ENCODE measurements at regions not wholly inside any gene's neighbourhood (a gene's known extent, or its start where the extent isn't known, plus 50 kb on each side); places are given as distances from the start of the nearest gene placed in this dataset.

GRCh38 chr5:57566914-57567313 lies 84.3 kb upstream of the ACTBL2 start:
- peak; percentile 57 for DNase-seq (ENCODE audit: low read depth, low spot score)
- no peak overlapping the region for H3K4me3 ChIP-seq (ENCODE audit: low read depth, low read length)
- H3K27ac ChIP-seq (ENCODE audit: low read depth, low read length): no peak overlapping the region
- H3K9me3 ChIP-seq (ENCODE audit: control insufficient read depth, insufficient read depth, low read length): peaks cover 4% of the 10 kb centered on the region; the same call in 1 of the 2 replicates
- CTCF ChIA-PET: interaction anchor here (0.8 kb wide), 1 partner anchor 210 kb away, joined by 3 read pairs; no protein-coding TSS in a partner anchor
- POLR2A ChIA-PET: no interaction called here
- TF ChIP-seq CTCF (IDR thresholded peaks at IDR 0.05; ENCODE audit: low read depth, low read length): no peak
- H3K27me3 ChIP-seq (ENCODE audit: control insufficient read depth, insufficient read depth, low read length): no peaks in the 10 kb centered on the region

- CTCF ChIA-PET: no interaction called here
- no peak for TF ChIP-seq CTCF (IDR thresholded peaks at IDR 0.05; ENCODE audit: low read depth, low read length)
- no peaks in the 10 kb centered on the region for H3K27me3 ChIP-seq (ENCODE audit: control insufficient read depth, insufficient read depth, low read length)
- no peak for DNase-seq (ENCODE audit: low read depth, low spot score)
- no peak overlapping the region for H3K4me3 ChIP-seq (ENCODE audit: low read depth, low read length)
- no peak overlapping the region for H3K27ac ChIP-seq (ENCODE audit: low read depth, low read length)
- POLR2A ChIA-PET: no interaction called here
- H3K9me3 ChIP-seq (ENCODE audit: control insufficient read depth, insufficient read depth, low read length): no peaks in the 10 kb centered on the region
Observed at GRCh38 chr5:57561231-57561842, 78.7 kb upstream of the ACTBL2 start.

- Histone ChIP-seq H3K9me3 (ENCODE audit: control insufficient read depth, insufficient read depth, low read length) (peaks cover 3% of the 10 kb centered on the region; the same call in 1 of the 2 replicates), H3K27me3 (ENCODE audit: control insufficient read depth, insufficient read depth, low read length) (no peaks in the 10 kb centered on the region), H3K4me3 (ENCODE audit: low read depth, low read length) (no peak overlapping the region), H3K27ac (ENCODE audit: low read depth, low read length) (no peak overlapping the region)
- ChIA-PET POLR2A (no interaction called here), CTCF (no interaction called here)
- no peak for TF ChIP-seq CTCF (IDR thresholded peaks at IDR 0.05; ENCODE audit: low read depth, low read length)
- no peak for DNase-seq (ENCODE audit: low read depth, low spot score)
Observed at GRCh38 chr5:57559110-57559635, 76.6 kb upstream of the ACTBL2 start.

GRCh38 chr5:57552033-57552432 lies 69.4 kb upstream of the ACTBL2 start:
- H3K27ac ChIP-seq (ENCODE audit: low read depth, low read length): no peak overlapping the region
- peaks cover 3% of the 10 kb centered on the region; the same call in 1 of the 2 replicates for H3K9me3 ChIP-seq (ENCODE audit: control insufficient read depth, insufficient read depth, low read length)
- H3K27me3 ChIP-seq (ENCODE audit: control insufficient read depth, insufficient read depth, low read length): no peaks in the 10 kb centered on the region
- H3K4me3 ChIP-seq (ENCODE audit: low read depth, low read length): no peak overlapping the region
- ChIA-PET CTCF (no interaction called here), POLR2A (no interaction called here)
- no peak for DNase-seq (ENCODE audit: low read depth, low spot score)
- no peak for TF ChIP-seq CTCF (IDR thresholded peaks at IDR 0.05; ENCODE audit: low read depth, low read length)

GRCh38 chr5:57551251-57551650 lies 68.6 kb upstream of the ACTBL2 start:
- no peak overlapping the region for H3K27ac ChIP-seq (ENCODE audit: low read depth, low read length)
- DNase-seq (ENCODE audit: low read depth, low spot score): no peak
- no peak overlapping the region for H3K4me3 ChIP-seq (ENCODE audit: low read depth, low read length)
- ChIA-PET CTCF (interaction anchor here (0.7 kb wide), 1 partner anchor 53 kb away, joined by 3 read pairs; no protein-coding TSS in a partner anchor), POLR2A (no interaction called here)
- H3K27me3 ChIP-seq (ENCODE audit: control insufficient read depth, insufficient read depth, low read length): no peaks in the 10 kb centered on the region
- H3K9me3 ChIP-seq (ENCODE audit: control insufficient read depth, insufficient read depth, low read length): peaks cover 3% of the 10 kb centered on the region; the same call in 1 of the 2 replicates
- TF ChIP-seq CTCF (IDR thresholded peaks at IDR 0.05; ENCODE audit: low read depth, low read length): no peak
